Activated T-cell treated with anti-CD3 and anti-CD28 coated beads, Interleukin-2, amount 50 U/mL, for 48 hours (primary cell): ENCODE measurements at regions not wholly inside any gene's neighbourhood (a gene's known extent, or its start where the extent isn't known, plus 50 kb on each side); places are given as distances from the start of the nearest gene placed in this dataset.
"Not testable (repeated sequence)": the region's sequence is repeated elsewhere in the genome, so short reads cannot be mapped to it uniquely, and the experiment has no call there.

ENCODE experiments used
- DNase-seq, 2 experiments: peaks; one replicate each; pipeline ENCODE4 v3.0.0-alpha.2; 2020

DNA sequence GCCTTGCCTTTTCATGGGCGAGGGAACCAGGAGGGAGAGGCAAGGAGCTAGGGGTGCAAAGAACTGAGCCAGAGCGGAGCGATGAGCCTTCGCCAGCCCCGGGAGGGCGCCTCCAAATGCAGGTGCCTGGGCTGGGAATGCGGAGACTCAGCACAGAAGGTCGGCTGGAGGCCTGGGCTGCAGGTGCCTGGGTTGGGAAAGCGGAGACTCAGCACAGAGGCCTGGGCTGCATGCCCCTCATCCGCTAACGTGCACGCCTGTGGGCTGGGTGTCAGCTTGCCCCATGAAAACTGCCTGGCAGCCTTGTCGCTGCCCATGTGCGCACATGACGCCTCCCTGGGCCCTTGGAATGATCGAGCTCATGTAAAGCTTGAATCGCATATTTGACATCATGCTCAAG, 51.8 kb downstream of the POM121L12 start:
- no peak for DNase-seq

DNA sequence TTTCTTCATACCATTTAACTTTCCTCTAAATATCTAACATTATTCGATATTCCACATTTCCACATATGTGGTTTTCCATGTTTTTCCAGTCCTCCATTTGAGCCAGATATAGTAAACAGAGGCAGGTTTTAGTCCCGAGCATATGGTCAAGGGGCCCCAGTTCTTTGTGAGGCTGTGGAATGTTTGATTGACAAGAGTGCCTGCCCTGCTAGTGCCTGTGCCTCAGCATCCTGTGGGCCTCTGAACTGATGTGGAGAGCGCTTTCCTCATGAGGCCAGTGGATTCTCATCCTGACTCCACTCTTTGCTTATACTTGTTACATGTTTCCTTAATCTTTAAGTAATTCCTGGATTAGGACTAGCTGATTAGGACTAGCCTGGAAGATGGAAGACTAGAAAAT, 58.8 kb downstream of the POM121L12 start:
- no peak for DNase-seq

DNA sequence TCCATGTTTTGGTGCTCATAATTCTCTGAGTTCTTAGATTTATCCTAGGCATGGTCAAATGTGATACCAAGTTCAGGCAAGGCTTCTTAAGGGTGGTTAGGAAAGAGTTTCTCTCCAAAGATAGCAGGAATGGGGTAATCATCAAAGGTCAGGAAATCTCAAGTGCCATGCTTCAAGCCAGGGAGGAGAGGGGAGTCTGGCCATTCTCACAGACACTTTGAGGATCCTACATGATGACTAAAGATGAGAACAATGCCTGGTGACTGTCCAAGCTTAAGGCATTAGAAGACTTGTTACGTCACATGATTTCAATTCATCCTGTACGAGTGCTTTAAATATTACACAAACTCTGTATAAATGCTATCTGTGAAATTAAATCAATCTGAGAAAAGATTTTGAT, 59.4 kb downstream of the POM121L12 start:
- DNase-seq, result no peak

DNA sequence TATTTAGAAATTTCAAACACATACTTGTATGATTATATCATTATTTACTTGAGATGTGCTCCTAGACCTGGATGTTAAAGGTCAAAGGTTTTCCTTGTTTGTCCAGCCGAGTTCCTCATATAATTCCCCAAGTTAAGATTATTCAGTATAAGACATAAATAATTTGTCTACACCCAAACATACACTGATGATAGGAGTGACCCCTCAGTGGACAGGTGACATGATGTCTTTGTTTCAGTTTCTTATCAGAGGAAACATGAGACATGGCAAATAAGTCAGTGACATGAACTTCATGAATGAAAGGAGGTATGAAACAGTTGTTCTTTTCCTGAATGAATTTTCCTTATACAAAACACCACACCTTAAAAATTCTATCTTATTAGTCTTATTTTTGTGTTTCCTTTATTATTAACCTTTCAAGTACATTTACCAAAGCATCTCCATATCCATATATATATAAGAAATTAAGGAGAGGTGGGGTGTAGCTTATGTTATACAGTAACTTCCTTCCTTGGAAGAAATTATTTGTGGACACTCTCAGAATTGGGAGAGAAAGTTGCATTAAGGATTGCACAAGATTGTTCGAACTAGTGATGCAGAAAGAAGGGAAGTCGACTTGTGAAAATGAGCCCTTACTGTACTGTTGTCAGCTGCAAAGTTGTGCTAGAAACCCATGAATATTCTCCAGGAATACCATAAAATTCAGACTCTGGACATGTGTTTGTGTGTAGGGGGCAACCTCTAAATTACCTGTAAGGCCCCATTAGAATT, 60.5 kb downstream of the POM121L12 start:
- no peak for DNase-seq

DNA sequence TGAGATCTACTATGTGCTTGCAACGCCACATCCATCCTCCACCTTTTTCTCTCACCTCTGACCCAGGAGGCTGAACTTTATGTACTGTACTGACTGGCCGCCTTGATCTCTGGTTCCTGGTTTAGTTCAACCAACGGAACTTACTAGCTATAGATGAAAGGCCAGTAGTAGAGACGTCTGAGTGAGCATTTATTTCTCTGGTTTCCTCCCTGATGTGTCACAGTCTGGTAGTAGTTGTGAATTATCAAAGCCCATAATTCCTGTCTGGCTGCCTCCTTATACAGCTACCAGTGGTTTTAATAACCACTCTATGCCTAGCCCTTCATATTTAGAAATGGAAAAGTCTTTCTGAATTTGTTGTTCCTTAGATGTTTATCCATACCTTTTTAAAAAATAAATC, 64.7 kb downstream of the POM121L12 start:
- DNase-seq, result no peak

DNA sequence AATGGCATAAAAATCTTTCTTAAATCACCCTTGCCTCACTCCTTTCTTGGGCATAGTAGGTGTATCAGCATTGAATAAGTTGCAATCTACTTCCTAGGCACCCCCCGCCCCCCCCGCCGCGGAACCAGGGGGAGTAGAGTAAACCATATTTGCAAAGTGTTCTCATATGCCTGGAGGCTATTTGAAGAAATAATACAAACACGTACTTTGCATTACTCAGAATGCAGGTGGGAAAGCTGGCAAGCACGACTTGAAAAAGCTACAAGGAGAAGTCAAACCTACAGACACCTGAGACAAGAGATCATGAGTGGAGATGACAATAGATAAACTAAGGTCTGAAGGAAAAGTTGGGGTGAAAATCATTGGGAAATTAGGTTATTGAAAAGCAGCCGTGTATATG, 65.6 kb downstream of the POM121L12 start:
- DNase-seq, result no peak

DNA sequence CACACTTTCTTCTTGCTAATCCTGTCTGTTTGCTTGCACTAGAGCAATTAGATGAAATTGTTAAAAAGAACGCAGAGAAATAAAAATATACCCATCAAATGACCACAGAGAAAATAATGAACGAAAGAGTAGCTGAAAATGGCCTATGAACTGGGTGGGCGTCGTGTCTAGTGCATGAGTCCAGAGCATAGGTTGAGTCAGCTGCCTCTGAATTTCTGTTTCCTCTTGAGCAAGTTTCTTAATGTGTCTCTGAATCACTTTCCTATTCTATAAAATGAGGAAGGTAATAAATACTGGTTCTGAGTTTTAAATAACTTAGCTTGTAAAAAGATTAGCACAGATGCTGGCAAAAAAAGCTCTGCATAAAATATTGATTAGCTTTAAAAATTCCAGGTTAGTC, 75.0 kb downstream of the POM121L12 start:
- DNase-seq, result no peak

DNA sequence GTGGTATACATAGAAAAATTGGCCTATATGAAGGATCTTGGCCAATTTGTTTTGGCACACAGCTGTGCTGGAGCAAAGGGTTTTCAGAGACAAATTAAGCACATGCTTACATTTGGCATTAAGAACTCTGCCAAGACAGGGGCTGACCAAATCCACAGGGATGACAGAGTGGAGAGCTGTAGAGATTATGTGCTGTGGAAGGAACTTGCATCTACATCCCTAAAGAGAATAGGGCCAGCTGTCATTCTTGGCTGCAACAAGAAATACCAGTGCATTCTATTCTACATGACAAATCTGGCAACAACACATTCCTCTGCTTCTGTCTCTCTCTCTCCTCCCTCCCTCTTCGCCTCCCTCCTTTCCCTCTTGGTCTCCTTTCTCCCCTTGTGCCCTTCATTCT, 75.6 kb downstream of the POM121L12 start:
- no peak for DNase-seq

DNA sequence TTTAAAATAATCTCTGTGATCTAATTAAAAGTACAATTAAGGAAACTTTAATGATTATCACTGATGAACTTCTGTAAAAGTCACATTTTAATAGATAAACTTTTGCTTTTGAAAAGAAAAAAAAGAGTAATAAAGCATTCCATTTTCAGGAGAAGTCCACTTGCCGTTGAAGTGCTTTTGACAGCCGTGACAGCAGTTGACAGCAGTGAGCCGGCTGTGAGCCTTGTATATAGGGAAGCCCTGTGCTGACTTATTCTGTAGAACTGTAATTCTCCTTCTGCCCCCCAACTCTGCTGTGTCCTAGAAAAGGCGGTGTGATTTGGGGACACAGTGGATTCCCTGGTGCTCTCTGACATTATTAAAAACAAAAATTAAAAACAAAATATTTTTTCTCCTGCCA, 78.0 kb downstream of the POM121L12 start:
- no peak for DNase-seq

DNA sequence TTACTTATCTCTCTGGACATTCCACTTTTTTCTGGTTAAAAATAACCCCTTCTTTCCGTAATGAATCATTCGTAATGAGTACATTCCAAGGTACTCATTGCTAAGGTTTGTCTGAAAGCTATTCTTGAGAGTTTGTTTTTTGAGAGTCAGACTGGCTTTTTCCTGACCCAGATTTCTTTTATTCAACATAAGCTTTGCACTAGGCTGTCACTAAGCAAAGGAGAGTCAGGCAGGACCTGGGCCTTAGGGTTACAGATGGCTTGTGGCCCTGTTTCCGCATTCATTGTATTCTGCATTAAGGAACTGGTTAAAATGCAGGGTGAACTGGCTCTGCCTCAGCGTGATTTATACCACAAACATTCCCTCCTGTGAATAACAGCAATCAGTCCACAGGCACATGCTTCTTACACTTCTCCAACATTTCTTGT, 84.1 kb downstream of the POM121L12 start:
- no peak for DNase-seq

DNA sequence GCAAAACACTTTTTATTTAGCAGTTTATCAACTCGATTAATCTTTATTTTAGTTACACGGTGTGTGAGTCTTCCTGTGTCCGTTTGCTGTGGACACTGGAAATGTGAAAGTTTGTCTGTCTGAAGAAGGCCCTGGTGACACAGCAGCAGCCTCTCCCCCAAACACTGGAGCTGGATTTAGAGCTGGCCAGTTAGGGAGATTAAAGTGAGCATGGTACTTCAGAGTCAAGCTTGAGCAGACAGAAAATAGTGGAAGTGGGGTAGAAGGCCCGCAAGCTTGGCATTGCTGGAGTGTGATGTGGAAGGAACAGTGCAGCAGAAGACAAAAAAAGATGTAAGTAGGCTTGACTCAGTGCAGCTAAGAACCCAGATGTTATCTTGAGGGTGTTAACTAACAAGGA, 85.9 kb downstream of the POM121L12 start:
- no peak for DNase-seq

DNA sequence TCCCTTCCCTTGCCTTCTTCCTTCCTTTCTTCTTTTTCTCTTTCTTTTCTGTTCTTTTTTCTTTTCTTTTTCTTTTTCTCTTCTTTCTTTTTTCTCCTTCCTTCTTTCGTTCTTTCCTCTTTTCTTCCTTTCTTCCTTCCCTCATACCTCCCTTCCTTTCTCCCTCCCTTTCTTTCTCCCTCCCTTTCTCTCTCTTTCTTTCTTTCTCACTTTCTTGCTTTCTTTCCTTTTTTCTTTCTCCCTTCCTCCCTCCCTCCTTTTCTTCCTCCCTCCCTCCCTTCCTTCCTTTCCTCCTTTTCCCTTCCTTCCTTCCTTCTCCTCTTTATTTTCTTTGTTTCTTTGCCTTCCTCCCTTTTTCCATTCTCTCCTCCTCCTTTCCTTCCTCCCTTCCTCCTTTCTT, 96.3 kb downstream of the POM121L12 start:
- no peak for DNase-seq

DNA sequence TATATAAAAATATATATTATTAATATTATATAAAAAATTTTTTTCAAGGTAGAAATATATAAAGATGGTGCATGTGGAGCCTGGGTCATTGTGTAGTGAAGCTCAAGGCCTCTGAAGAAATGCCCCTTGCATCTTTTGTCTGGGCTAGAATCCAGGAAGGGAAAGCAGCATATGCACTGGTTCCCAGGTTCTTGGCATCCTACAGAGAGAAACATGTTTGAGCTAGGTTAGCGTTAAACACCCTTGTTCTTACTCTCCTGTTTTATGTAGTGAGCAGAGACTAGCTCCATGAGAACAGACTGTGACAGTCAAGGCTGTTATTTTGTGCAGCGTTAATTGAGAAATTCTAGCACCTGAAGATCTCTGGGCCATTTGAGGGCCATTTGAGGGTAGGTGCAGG, 116.1 kb downstream of the POM121L12 start:
- DNase-seq, result no peak

DNA sequence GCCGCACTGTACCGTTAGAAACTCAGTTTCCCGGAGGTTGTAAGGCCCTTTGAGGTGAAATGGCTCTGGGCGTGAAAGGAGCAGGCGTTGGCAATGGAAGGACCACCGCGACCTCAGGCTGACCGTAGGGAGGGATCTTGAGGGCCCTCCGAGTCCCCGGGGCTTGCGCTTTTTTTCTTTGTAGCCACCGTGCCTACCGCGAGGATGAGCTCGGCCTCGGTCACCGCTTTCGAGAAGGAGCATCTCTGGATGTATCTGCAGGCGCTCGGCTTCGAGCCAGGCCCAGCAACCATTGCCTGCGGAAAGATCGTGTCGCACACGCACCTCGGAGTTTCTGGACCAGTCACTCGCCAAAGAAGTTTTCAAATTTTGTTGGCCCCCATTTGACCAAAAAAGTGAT, 151.8 kb downstream of the POM121L12 start:
- DNase-seq, result not testable (repeated sequence)

DNA sequence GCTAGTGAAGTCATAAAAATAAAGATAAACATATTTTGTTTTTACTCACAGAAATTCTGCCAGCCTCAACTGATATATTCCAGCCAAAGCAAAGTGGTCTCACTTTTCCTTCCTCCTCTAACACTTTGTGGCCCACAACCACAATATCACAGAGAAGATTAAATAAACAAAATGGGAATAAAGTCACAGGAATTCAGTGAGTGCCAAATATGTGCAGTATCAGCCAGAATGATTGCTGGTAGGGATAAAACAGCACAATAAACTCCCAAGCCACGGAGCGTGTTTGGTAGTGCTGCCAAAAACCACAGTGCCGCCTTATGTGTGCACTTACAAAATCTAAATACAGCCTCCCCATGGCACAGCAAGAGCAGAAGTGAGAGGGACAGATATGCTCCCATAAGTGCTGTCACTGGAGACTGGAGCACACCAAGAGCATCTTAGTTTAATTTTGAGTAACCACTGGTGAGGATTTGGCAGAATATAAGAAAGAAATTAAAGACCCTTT, 155.8 kb downstream of the POM121L12 start:
- no peak for DNase-seq

DNA sequence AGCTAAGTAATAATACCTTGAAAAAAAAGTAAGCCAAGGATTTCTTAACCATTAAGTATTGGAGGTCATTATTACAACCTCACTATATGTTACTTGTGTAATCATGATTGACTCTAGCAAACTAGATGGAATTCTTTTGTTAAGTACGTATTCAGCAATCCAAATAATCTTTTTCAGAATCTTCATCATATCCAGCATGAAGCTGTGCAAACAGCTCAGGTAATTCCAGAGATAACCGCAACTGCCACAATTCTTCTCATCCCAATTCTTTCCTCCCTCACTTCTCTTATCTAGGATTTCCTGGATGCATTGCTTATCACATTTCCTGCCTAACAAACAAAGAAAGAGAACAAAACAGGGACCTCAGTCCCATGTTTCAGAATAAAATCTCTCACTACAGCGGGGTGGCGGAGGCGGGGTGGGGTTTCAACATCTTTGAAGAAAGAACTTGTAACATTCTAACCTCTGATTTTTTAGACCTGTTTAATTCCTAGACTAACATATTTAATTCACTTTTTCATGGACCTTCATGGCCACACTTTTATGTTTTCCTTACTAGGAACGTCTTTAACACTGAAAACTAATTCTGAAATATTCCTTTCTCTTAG, 156.5 kb downstream of the POM121L12 start:
- no peak for DNase-seq

DNA sequence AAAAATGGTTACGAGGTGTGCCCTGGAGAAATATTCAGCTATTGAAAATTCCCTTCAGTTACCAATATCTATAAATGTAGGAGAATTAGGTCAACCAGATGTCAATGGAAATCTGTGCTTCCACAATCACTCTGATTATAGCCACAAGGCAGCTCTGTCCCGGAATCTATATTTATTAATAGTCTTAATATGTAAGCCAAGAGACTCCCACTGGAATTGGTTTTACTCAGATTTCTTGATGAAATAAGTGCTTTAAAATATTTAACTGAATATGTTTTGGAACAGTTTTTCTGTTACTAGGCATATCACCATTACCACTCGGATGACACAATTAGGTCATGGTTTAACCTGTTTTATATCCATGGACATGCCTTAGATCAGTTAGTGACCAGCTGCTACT, 169.6 kb downstream of the POM121L12 start:
- no peak for DNase-seq

DNA sequence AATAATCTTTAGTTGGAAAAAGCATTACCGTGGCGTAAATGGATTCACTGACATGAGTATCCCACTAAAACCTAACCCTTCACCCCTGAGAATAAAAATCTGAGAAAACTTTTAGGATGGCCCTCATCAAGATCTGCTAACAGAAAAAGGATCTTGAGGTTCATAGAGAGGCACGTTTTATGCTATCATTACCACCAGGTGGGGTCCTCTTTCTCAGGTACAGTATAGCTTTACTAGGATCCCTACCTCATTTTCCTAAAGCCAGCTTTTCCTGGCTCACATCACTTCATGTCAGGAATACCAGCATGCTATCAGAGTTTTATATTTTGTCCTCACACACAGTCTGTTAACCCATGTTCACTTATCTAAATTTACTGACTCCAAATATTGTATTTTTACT, 173.7 kb downstream of the POM121L12 start:
- no peak for DNase-seq

DNA sequence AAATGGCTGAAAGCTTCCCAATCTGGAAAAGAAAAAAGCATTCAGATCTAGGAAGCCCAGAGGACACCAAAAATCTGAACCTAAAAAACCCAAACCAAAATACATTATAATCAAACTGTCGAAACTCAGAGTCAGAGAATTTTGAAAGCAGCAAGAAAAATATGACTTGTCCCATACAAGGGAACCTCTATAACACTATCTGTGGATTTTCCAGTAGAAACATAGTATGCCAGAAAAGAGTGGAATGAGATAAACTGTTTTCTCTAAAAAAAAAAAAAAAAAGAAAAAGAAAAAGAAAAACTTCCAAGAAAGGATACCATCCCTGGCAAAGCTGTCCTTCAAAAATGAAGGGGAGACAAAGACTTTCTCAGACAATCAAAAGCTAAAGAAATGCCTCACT, 179.0 kb downstream of the POM121L12 start:
- no peak for DNase-seq

DNA sequence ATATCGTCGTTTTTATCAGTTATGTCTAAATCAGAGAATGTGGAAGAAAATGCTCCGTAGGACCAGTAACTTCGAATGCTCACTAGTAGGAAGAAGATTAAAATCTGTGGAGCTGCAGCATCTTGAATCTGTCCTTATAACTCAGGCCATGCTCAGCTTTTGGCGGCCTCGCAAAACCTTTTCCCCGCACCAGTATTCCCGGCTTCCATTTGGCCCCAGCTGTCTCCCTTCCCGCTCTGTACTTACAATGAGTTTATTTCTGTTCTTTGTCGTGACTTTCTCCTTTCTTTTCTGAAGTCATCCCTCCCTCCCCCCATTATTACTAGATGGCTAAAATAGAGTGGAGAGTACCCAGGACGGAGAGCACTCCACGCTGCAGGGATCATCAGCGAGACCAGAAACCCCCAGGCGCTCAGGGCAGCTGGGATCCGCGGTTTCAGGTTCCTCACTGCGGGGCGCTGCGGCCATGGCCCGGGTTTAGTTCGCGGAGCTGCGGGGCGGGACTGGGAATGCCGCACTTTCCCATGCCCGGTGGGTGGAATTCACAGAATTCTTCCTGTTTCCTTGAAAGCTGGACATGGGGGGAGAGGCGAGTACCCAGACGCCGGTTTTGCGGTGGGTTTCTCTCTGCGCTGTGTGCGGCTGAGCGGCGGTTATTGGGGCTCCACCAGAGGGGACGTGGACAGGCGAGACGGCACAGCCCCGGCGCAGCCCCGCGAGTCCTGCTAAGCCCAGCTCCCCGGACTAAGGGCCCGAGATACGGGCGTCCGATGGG, 183.5 kb downstream of the POM121L12 start:
- DNase-seq, result no peak

DNA sequence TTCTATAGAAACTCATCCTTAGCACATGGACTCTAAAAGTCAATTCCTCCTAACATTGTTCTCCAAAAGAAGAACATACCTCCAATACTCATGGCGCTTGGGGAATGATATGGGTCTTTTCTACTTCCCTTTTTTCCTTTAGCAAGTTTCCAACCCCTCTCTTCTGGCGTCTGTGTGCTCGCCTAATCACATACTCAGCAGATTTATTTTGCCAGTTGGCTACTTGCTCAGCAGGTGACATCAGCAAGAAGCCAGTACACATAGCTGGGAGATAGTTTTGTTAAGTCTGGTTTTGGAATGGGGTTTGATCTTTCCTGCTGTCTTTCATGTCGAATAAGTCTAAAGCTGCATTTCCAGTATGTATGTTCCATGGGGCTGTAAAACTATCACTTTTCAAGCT, 193.8 kb downstream of the POM121L12 start:
- DNase-seq, result no peak

DNA sequence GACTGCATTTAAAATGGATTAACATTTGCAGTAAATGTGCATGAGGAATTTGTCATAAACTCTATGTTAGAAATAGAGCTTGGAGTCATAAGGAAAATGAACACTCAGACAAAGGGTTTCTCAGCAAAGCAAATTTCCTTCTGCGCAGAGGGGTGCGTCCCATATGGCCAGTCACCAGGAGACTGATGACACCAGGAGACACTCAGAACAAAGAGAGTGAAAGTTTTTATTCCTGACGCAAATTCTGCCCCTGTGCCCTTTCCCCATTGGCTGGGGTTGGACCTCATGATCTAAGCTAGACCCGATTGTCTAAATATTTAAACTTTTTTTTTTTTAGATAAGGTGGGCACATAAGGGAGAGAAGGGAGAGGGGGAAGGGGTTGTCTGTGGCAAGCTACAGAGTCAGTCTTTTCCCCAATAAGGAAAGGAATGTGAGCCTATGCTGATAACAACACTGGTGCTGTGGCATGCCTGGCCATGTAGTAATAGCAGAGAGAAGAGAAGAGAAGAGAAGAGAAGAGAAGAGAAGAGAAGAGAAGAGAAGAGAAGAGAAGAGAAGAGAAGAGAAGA, 202.0 kb downstream of the POM121L12 start:
- no peak for DNase-seq

DNA sequence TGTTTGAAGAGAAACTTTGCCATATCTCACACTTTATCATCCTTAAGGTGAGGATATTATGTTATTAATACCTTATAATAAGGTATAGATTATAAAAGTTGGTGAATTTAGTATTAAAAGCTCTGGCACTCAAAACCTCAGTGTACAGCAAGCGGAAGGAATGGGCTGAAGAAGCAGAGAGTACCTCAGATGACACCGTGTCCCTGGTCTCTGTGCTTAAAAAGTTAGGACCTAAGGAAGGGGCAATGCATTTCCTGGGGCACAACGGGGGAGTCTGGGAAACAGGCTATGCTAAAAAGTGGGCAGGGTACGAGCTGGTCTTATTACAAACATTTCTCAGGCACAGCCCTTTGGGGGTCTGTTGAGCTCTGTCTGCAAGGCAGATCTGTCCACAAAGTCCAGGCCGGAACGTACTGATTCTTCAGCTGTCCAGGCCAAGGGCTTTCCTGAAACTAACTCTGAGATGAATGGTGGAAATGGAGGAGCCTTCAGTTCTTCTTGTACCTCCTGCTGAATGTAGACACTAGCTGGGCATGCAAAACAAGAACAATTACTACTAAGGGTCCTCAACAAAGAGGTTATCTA, 202.7 kb downstream of the POM121L12 start:
- DNase-seq, result no peak
